GM23338 (cell line): ENCODE measurements at regions not wholly inside any gene's neighbourhood (a gene's known extent, or its start where the extent isn't known, plus 50 kb on each side); places are given as distances from the start of the nearest gene placed in this dataset.

Experiments
- ATAC-seq: fragments of 200-7000 bp; cut with Tn5 transposase; 3 replicates; pipeline ENCODE4 v1.9.1; 2020
- DNase-seq: peaks from one replicate; pipeline ENCODE4 v3.0.0-alpha.2; 2015; ENCODE audit warnings: low spot score
- H2AFZ ChIP-seq: fragments of 200-600 bp; sonication (generic); 2 replicates; pipeline ENCODE4 v1.8.0; 2016; ENCODE audit warnings: antibody characterized with exemption, mild to moderate bottlenecking, moderate library complexity
- H3F3A ChIP-seq: fragments of 200-600 bp; sonication (generic); replicated peaks from 2 replicates; pipeline ENCODE4 v1.8.0; 2017; ENCODE audit warnings: antibody characterized with exemption, mixed run types, low read depth
- H3K27ac ChIP-seq: fragments of 200-600 bp; sonication (generic); 2 replicates; pipeline ENCODE4 v1.6.1; 2016; ENCODE audit warnings: low read depth
- H3K27me3 ChIP-seq: fragments of 200-600 bp; sonication (generic); 2 replicates; pipeline ENCODE4 v1.8.0; 2016; ENCODE audit warnings: mild to moderate bottlenecking, mixed run types, moderate library complexity; ENCODE audit not compliant: insufficient read depth
- H3K36me3 ChIP-seq: fragments of 200-600 bp; sonication (generic); 2 replicates; pipeline ENCODE4 v1.8.0; 2016; ENCODE audit warnings: mild to moderate bottlenecking; ENCODE audit not compliant: insufficient read depth
- H3K4me1 ChIP-seq: fragments of 200-600 bp; sonication (generic); 2 replicates; pipeline ENCODE4 v1.8.0; 2016; ENCODE audit warnings: mild to moderate bottlenecking, moderate library complexity; ENCODE audit not compliant: insufficient read depth
- H3K4me2 ChIP-seq: fragments of 200-600 bp; sonication (generic); 2 replicates; pipeline ENCODE4 v1.7.1; 2017; ENCODE audit warnings: mixed run types
- H3K4me3 ChIP-seq: fragments of 200-600 bp; sonication (generic); 2 replicates; pipeline ENCODE4 v1.6.1; 2016; ENCODE audit warnings: mixed run types
- H3K79me2 ChIP-seq: fragments of 200-600 bp; sonication (generic); replicated peaks from 2 replicates; pipeline ENCODE4 v1.8.0; 2017; ENCODE audit warnings: mild to moderate bottlenecking; ENCODE audit not compliant: insufficient read depth
- H3K9me2 ChIP-seq: fragments of 200-600 bp; sonication (generic); 2 replicates; pipeline ENCODE4 v1.8.0; 2017; ENCODE audit not compliant: insufficient read depth
- H4K20me1 ChIP-seq: fragments of 200-600 bp; sonication (generic); replicated peaks from 2 replicates; pipeline ENCODE4 v1.8.0; 2017; ENCODE audit warnings: mild to moderate bottlenecking; ENCODE audit not compliant: insufficient read depth
- H3K27ac Mint-ChIP-seq: 2 replicates; pipeline ENCODE4 v1.8.0; 2020; ENCODE audit warnings: inconsistent platforms, mild to moderate bottlenecking, moderate library complexity, mixed read lengths
- H3K27me3 Mint-ChIP-seq: 3 replicates; pipeline ENCODE4 v1.8.0; 2022; ENCODE audit warnings: low read depth, mild to moderate bottlenecking, moderate library complexity, mixed read lengths, inconsistent platforms; ENCODE audit not compliant: insufficient read depth, poor library complexity
- H3K36me3 Mint-ChIP-seq: 3 replicates; pipeline ENCODE4 v1.8.0; 2021; ENCODE audit warnings: low read depth, mild to moderate bottlenecking, inconsistent platforms, moderate library complexity, mixed read lengths
- H3K4me1 Mint-ChIP-seq: 3 replicates; pipeline ENCODE4 v1.8.0; 2020; ENCODE audit warnings: mild to moderate bottlenecking, inconsistent platforms, mixed read lengths
- H3K4me3 Mint-ChIP-seq: 3 replicates; pipeline ENCODE4 v1.8.0; 2021; ENCODE audit warnings: moderate library complexity, mild to moderate bottlenecking, inconsistent platforms, mixed read lengths
- H3K9me3 Mint-ChIP-seq: 3 replicates; pipeline ENCODE4 v1.8.0; 2020; ENCODE audit warnings: moderate library complexity, mild to moderate bottlenecking, inconsistent platforms, mixed read lengths
- CREB1 ChIP-seq: fragments of 250-450 bp; sonication (Bioruptor Pico); IDR thresholded peaks from 2 replicates; pipeline ENCODE4 v1.5.0; 2020; ENCODE audit warnings: low read depth, mild to moderate bottlenecking, moderate library complexity
- CTCF ChIP-seq, 2 experiments: fragments of 200-600 bp in 1 of 2; sonication (generic) in 1 of 2; conservative IDR thresholded peaks; 2 replicates each; pipeline versions ENCODE4 v1.5.1 to v1.6.1; 2016 to 2017; ENCODE audit warnings: antibody characterized with exemption in 2 of 2, low read depth in 2 of 2, mild to moderate bottlenecking in 2 of 2, moderate library complexity in 1 of 2
- ETS1 ChIP-seq: IDR thresholded peaks from 2 replicates; pipeline ENCODE4 v1.6.1; 2016; ENCODE audit warnings: antibody characterized with exemption
- EZH2 ChIP-seq: fragments of 200-600 bp; sonication (generic); IDR thresholded peaks from one replicate; pipeline ENCODE4 v1.8.0; 2017; ENCODE audit warnings: antibody characterized with exemption, mild to moderate bottlenecking, low read depth; ENCODE audit not compliant: unreplicated experiment
- EZH2phosphoT487 ChIP-seq: fragments of 200-600 bp; sonication (generic); IDR thresholded peaks from one replicate; pipeline ENCODE4 v1.8.1; 2018; ENCODE audit warnings: antibody characterized with exemption; ENCODE audit not compliant: unreplicated experiment
- JUNB ChIP-seq: IDR thresholded peaks from one replicate; pipeline ENCODE4 v1.6.1; 2016; ENCODE audit warnings: antibody characterized with exemption; ENCODE audit not compliant: unreplicated experiment
- NANOG ChIP-seq: IDR thresholded peaks from 2 replicates; pipeline ENCODE4 v1.6.1; 2016; ENCODE audit warnings: antibody characterized with exemption, borderline replicate concordance
- POLR2AphosphoS5 ChIP-seq: IDR thresholded peaks from 2 replicates; pipeline ENCODE4 v1.6.1; 2016; ENCODE audit warnings: antibody characterized with exemption, low read depth
- REST ChIP-seq: IDR thresholded peaks from one replicate; pipeline ENCODE4 v1.6.1; 2018; ENCODE audit warnings: antibody characterized with exemption; ENCODE audit not compliant: unreplicated experiment
- STAT1 ChIP-seq: IDR thresholded peaks from one replicate; pipeline ENCODE4 v1.6.1; 2016; ENCODE audit warnings: antibody characterized with exemption; ENCODE audit not compliant: unreplicated experiment
- ZNF114 ChIP-seq: fragments of 250-450 bp; sonication (Bioruptor Pico); IDR thresholded peaks from 2 replicates; pipeline ENCODE4 v1.5.0; 2020; ENCODE audit warnings: mild to moderate bottlenecking, moderate library complexity
- ZNF331 ChIP-seq: fragments of 250-450 bp; sonication (Bioruptor Pico); IDR thresholded peaks from 2 replicates; pipeline ENCODE4 v1.5.0; 2020; ENCODE audit warnings: low read depth, mild to moderate bottlenecking, moderate library complexity
- ZNF462 ChIP-seq: fragments of 250-450 bp; sonication (Bioruptor Pico); IDR thresholded peaks from 2 replicates; pipeline ENCODE4 v1.5.0; 2020; ENCODE audit warnings: mild to moderate bottlenecking, moderate library complexity

- H3K27me3 Mint-ChIP-seq: peaks cover 12% of the 10 kb centered on the region
- no peak overlapping the region for H3K27ac Mint-ChIP-seq
These were observed 80.5 kb downstream of the SNX5 start for GRCh38 chr20:17888044-17888443.

More at GRCh38 chr20:17888044-17888443, 80.5 kb downstream of the SNX5 start:
- Histone ChIP-seq H3K4me1 (peaks cover 8% of the 10 kb centered on the region), H3K4me2 (no peak overlapping the region), H2AFZ (no peak overlapping the region), H3K27me3 (no peaks in the 10 kb centered on the region), H4K20me1 (no peaks in the 10 kb centered on the region), H3K36me3 (0 out of 2 replicates have a peak, but pooled peaks cover 5% of the 10 kb centered on the region), H3K4me3 (no peak overlapping the region), H3K27ac (no peak overlapping the region), H3K9me2 (no peaks in the 10 kb centered on the region; the same call in 1 of the 2 replicates), H3F3A (no peaks in the 10 kb centered on the region), H3K79me2 (no peaks in the 10 kb centered on the region)
- peaks cover 33% of the 10 kb centered on the region for H3K9me3 Mint-ChIP-seq
- ATAC-seq (no peak), DNase-seq (no peak)
- H3K4me1 Mint-ChIP-seq: peaks cover 11% of the 10 kb centered on the region
- H3K36me3 Mint-ChIP-seq: peaks cover 26% of the 10 kb centered on the region
- no peak overlapping the region for H3K4me3 Mint-ChIP-seq
- TF ChIP-seq EZH2phosphoT487: no peak
- no peak for TF ChIP-seq ZNF114
- no peak for TF ChIP-seq POLR2AphosphoS5
- no peak for TF ChIP-seq EZH2
- TF ChIP-seq CREB1 (CRISPR knock-in tag): no peak
- TF ChIP-seq JUNB: no peak
- no peak for TF ChIP-seq NANOG
- TF ChIP-seq CTCF (conservative IDR thresholded peaks at IDR 0.05; ENCODE audit: low read depth in 2 of 2): no peak
- no peak for TF ChIP-seq ZNF331
- TF ChIP-seq REST: no peak
- no peak for TF ChIP-seq STAT1
- TF ChIP-seq ZNF462 (CRISPR knock-in tag): no peak
- no peak for TF ChIP-seq ETS1
